Astrocyte of the spinal cord (primary cell): ENCODE measurements at regions not wholly inside any gene's neighbourhood (a gene's known extent, or its start where the extent isn't known, plus 50 kb on each side); places are given as distances from the start of the nearest gene placed in this dataset.
"Not testable (repeated sequence)": the region's sequence is repeated elsewhere in the genome, so short reads cannot be mapped to it uniquely, and the experiment has no call there.

ENCODE experiments used
- DNase-seq: peaks from one replicate; pipeline ENCODE4 v3.0.0; 2011; ENCODE audit warnings: low read depth, low spot score
- H3K4me3 ChIP-seq: 2 replicates; pipeline ENCODE4 v1.5.1; 2011; ENCODE audit warnings: low read depth, mild to moderate bottlenecking, low read length, moderate library complexity
- in situ Hi-C: cut with HindIII; loops from 2 replicates; pipeline ENCODE4 v1.10.0; 2017; ENCODE audit warnings: low sequenced_read_pairs
- TF ChIP-seq, protein P1 (sequence below): IDR thresholded peaks from 2 replicates; pipeline ENCODE4 v1.5.1; 2012; ENCODE audit warnings: low read depth, mild to moderate bottlenecking, low read length, inconsistent platforms

DNA sequence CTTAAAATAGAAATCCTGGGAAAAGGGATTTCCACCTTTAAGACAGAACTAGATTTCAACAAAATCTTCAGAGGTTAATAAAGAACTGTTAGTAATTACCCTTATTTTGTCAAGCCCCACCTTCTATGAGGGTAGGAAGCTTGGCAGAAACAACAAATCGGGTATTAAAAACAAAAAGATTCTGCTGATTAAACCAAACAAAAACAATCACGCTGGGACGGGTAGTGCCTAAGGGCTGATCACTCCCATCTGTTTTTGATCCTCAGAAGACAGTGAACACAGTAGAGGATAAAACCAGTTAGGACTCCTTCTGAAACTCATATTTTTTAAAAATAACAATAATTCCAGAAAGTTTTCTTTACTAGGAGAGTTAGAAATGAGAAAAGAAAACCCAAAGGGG lies 441.3 kb upstream of the API5 start:
- TF ChIP-seq, protein P1, sequence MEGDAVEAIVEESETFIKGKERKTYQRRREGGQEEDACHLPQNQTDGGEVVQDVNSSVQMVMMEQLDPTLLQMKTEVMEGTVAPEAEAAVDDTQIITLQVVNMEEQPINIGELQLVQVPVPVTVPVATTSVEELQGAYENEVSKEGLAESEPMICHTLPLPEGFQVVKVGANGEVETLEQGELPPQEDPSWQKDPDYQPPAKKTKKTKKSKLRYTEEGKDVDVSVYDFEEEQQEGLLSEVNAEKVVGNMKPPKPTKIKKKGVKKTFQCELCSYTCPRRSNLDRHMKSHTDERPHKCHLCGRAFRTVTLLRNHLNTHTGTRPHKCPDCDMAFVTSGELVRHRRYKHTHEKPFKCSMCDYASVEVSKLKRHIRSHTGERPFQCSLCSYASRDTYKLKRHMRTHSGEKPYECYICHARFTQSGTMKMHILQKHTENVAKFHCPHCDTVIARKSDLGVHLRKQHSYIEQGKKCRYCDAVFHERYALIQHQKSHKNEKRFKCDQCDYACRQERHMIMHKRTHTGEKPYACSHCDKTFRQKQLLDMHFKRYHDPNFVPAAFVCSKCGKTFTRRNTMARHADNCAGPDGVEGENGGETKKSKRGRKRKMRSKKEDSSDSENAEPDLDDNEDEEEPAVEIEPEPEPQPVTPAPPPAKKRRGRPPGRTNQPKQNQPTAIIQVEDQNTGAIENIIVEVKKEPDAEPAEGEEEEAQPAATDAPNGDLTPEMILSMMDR = no peak
- H3K4me3 ChIP-seq = no peak overlapping the region
- no peak for DNase-seq
- in situ Hi-C loops = no loop called here

GRCh38 chr11:42873800-42874405 lies 437.9 kb upstream of the API5 start:
- H3K4me3 ChIP-seq, in situ Hi-C loops, DNase-seq: not testable (repeated sequence)

DNA sequence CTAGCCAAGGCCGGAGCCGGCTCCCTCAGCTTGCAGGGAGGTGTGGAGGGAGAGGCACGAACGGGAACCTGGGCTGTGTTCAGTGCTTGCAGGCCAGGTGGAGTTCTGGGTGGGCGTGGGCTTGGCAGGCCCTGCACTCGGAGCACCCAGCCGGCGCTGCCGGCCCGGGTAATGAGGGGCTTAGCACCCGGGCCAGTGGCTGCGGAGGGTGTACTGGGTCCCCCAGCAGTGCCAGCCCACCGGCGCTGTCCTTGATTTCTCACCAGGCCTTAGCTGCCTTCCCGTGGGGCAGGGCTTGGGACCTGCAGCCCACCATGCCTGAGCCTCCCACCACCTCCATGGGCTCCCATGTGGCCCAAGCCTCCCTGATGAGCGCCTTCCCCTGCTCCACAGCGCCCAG lies 430.5 kb upstream of the API5 start:
- DNase-seq, in situ Hi-C loops, H3K4me3 ChIP-seq: not testable (repeated sequence)

DNA sequence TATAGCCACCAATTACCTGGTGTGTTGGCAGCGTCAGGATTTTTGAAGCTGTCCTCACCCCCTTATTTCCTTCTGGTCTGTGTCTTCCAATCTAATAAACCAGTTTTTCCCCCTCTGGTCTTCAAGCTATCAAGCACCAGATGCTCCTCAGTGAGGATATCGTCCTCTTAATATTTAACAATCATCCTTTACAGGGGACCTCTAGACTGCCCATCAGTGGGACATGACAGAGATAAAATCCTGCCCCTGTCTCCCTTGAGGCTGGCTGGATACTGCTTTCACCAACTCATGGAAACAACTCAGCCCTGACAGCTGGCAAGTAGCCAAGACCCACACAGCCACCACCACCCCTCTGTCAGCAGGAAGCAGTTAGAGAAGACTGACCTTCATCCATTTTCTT lies 421.0 kb upstream of the API5 start:
- no peak for DNase-seq
- TF ChIP-seq, protein P1 = no peak
- in situ Hi-C loops = no loop called here
- H3K4me3 ChIP-seq = no peak overlapping the region

GRCh38 chr11:42901084-42901483 lies 410.7 kb upstream of the API5 start:
- no peak for DNase-seq
- in situ Hi-C loops = no loop called here
- H3K4me3 ChIP-seq = no peak overlapping the region
- TF ChIP-seq, protein P1 = no peak

GRCh38 chr11:42906226-42906625 lies 405.6 kb upstream of the API5 start:
- in situ Hi-C loops = no loop called here
- TF ChIP-seq, protein P1 = no peak
- no peak for DNase-seq
- H3K4me3 ChIP-seq = no peak overlapping the region

- in situ Hi-C loops = no loop called here
- TF ChIP-seq, protein P1 = no peak
- H3K4me3 ChIP-seq = no peak overlapping the region
- DNase-seq = no peak
Measured at GRCh38 chr11:42913731-42914130, 398.1 kb upstream of the API5 start.

DNA sequence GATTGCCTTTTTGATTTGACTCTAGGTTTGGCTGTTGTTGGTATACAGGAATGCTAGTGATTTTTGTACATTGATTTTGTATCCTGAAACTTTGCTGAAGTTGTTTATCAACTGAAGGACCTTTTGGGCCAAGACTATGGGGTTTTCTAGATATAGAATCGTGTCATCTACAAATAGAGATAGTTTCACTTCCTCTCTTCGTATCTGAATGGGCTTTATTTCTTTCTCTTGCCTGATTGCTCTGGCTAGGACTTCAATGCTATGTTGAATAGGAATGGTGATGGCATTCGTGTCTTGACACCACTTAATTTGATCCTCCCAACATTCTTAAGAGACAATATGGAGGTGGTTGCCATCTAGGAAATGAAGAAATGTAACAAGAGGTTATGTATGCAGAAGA lies 388.1 kb upstream of the API5 start:
- in situ Hi-C loops = no loop called here
- TF ChIP-seq, protein P1 = no peak
- DNase-seq = no peak
- no peak overlapping the region for H3K4me3 ChIP-seq
